Activated T-cell treated with anti-CD3 and anti-CD28 coated beads, Interleukin-2, amount 50 U/mL, for 4 hours (primary cell): ENCODE measurements at regions not wholly inside any gene's neighbourhood (a gene's known extent, or its start where the extent isn't known, plus 50 kb on each side); places are given as distances from the start of the nearest gene placed in this dataset.
A peak's percentile ranks its signal among the peaks of the same experiment; 100 is the strongest.

Source experiments
- ATAC-seq, 2 donors: fragments of 200-7000 bp; cut with Tn5 transposase; one replicate each; pipeline ENCODE4 v1.10.0; 2021
- DNase-seq: peaks from one replicate; pipeline ENCODE4 v3.0.0-alpha.2; 2020
- H3K27me3 Mint-ChIP-seq: one replicate; pipeline ENCODE4 v1.8.0; 2021; ENCODE audit warnings: low read depth, mixed read lengths
- H3K36me3 Mint-ChIP-seq: one replicate; pipeline ENCODE4 v1.8.0; 2022; ENCODE audit warnings: mixed read lengths; ENCODE audit not compliant: insufficient read depth
- H3K4me1 Mint-ChIP-seq: one replicate; pipeline ENCODE4 v1.8.0; 2021; ENCODE audit warnings: low read depth, mixed read lengths
- H3K4me3 Mint-ChIP-seq: one replicate; pipeline ENCODE4 v1.8.0; 2021; ENCODE audit warnings: mild to moderate bottlenecking, moderate library complexity, mixed read lengths
- H3K9me3 Mint-ChIP-seq: one replicate; pipeline ENCODE4 v1.8.0; 2021; ENCODE audit warnings: mixed read lengths

DNA sequence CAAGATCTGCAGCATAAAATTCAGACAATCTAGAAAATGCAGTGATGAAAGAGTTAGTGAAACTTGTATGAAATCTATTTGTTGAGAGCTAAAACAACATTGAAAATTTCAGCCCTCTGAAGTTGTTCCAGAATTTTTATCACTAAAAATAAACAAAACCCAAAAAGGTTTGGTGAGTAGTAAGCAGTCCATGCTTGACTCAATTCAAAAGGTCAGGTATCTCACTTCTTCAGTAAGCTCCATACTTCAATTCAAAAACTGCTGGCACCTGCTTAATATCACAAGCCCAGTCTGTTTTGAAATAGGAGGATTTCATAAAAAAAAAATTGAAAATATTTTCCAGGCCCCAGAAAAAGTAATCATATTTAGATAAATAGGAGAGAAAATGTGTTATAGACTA is 894.4 kb downstream of the SLITRK5 start:
- Mint-ChIP-seq H3K36me3 (no peaks in the 10 kb centered on the region), H3K4me3 (no peak overlapping the region), H3K27me3 (no peaks in the 10 kb centered on the region), H3K9me3 (peaks cover 5% of the 10 kb centered on the region), H3K4me1 (no peaks in the 10 kb centered on the region)
- ATAC-seq: no peak
- no peak for DNase-seq

DNA sequence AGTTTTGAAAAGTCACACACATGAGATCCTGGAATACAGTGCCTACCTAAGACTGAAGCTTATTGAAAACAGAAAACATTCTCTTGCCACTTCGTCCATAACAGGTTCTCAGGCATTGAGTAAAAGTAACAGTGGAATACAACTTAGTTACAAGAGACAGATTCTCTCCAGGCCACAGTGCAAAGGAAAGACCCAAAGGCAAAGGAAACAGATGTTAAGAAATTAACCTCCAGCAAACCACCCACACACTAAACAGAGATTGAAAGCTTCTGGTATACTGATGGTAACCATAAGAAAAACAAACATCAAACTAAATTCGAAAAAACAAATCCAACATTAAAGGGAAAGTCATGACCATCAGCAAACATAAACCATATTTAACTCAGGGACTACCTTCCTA is 914.7 kb downstream of the SLITRK5 start:
- ATAC-seq (no peak), DNase-seq (no peak)
- Mint-ChIP-seq H3K4me3 (no peak overlapping the region), H3K36me3 (no peaks in the 10 kb centered on the region), H3K4me1 (no peaks in the 10 kb centered on the region), H3K27me3 (no peaks in the 10 kb centered on the region), H3K9me3 (peaks cover 3% of the 10 kb centered on the region)

DNA sequence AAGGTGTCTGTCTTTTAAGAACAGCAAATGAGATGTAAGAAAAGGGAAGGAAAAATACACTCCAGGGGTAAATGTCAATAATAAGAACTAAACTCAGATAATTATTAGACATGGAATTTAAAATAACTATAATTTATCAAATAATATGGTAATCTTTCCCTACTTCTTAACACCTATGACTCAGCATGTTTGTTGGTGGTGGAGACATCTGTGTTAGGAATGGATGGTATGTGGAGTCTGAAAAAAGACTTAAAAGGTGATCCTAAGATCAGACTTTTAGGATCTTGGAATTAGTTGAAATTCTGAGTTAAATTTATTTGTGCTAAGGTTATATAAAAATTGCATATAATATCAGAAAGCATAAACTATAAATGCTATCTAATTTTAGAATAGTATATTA is 915.1 kb downstream of the SLITRK5 start:
- no peak for ATAC-seq
- H3K27me3 Mint-ChIP-seq: no peaks in the 10 kb centered on the region
- no peaks in the 10 kb centered on the region for H3K36me3 Mint-ChIP-seq
- no peaks in the 10 kb centered on the region for H3K9me3 Mint-ChIP-seq
- no peaks in the 10 kb centered on the region for H3K4me1 Mint-ChIP-seq
- no peak for DNase-seq
- H3K4me3 Mint-ChIP-seq: no peak overlapping the region

DNA sequence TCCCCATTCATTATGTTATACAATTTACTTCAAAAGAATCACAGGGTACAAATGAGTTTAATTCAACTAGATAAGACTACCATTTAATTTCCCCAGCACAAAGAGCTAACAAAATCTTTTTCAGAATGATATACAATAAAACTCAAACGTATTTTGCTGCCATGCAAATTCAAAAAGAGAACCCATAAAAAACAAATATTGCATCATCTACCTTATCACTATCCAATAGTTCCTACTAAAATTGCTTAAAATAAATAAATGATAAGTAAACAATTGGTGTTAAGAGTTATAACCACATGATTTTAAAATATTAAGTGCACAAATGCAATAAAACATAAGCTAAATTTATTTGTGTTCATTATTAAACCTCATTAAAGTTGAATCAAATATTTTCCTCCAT is 919.4 kb downstream of the SLITRK5 start:
- H3K4me1 Mint-ChIP-seq: no peaks in the 10 kb centered on the region
- ATAC-seq: no peak
- H3K36me3 Mint-ChIP-seq: no peaks in the 10 kb centered on the region
- no peak for DNase-seq
- no peaks in the 10 kb centered on the region for H3K27me3 Mint-ChIP-seq
- no peak overlapping the region for H3K4me3 Mint-ChIP-seq
- H3K9me3 Mint-ChIP-seq: peaks cover 11% of the 10 kb centered on the region

DNA sequence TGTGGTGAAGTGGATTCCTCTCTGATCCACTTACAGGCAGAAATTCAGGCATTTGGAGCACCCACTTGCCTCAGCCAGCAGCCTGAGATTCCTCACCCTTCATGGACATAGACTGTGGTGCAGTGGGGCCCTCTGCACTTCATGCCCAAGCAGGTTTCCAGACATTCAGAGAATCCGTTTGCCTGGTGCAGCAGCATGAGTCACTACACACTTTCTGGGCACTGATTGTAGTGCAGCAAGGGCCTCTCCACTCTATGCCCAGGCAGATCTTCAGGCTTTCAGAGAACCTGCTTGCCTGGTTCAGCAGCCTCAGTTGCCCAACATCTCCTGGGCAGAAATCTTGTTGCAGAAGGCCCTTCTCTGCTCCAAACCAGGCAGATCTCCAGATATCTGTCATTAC is 920.9 kb downstream of the SLITRK5 start:
- DNase-seq (no peak), ATAC-seq (no peak)
- Mint-ChIP-seq H3K4me3 (no peak overlapping the region), H3K36me3 (no peaks in the 10 kb centered on the region), H3K9me3 (peaks cover 11% of the 10 kb centered on the region), H3K27me3 (no peaks in the 10 kb centered on the region), H3K4me1 (no peaks in the 10 kb centered on the region)

DNA sequence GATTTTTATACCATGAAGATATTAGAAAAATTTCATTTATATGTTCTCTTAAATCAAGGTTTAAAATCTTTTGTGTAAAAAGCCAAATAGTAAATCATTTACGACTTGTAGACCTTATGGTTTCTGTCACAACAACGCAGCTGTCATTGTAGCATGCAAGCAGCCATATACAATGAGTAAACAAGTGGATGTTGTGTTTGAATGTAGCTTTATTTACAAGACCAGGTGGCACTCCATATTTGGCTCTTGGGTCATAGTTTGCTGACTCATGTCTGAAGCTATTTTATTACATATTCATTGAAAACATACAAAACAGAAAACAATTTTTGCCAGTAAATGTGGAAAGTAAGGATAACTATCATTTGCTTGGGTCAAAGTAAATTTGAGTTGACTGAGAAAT is 930.8 kb downstream of the SLITRK5 start:
- no peak overlapping the region for H3K4me3 Mint-ChIP-seq
- H3K9me3 Mint-ChIP-seq: peaks cover 3% of the 10 kb centered on the region
- DNase-seq (no peak), ATAC-seq (no peak)
- H3K4me1 Mint-ChIP-seq: no peaks in the 10 kb centered on the region
- H3K36me3 Mint-ChIP-seq: no peaks in the 10 kb centered on the region
- H3K27me3 Mint-ChIP-seq: no peaks in the 10 kb centered on the region

DNA sequence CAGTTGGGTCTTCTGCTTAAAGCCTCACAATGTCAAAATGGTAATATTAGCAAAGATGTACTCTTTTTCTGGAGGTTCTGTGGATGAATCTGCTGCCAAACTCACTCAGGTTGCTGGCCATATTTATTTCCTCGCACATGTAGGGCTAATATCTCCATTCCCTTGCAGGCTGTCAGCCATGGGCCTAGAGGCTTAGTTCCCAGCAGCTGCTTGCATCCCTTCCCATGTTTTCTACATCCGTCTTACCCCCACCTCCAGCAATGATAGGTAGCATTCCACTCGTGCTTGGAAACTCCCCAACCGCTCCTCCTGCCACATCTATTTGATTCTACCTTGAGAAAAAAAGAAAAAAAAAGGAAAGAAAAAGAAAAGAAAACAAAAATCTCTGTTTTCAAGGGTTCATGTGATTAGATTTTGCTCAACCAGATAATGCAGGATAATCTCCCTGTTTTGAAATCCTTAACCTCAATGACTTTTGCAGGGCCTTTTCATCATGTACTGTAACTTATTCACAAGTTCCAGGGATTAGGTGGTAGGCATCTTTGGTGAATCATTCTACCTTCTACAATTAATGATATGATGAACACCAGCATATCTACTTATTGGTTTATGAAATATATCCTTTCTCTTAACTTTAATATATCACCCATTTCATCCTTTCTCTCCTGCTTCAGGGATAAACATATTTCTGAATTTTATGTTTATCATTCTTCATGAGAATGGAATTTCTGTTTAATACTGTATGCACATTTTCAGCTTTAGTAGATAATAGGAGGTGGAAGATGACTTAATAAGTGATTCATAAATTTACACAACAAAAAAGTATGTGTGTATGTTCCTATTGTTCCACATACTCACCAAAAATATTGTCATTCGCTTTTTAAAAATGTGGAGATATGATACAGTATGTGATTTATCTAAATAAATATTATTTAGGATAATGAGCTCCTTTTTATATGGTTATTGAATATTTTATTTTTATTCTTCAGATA is 931.9 kb downstream of the SLITRK5 start:
- DNase-seq: no peak
- no peaks in the 10 kb centered on the region for H3K4me1 Mint-ChIP-seq
- no peak for ATAC-seq
- peaks cover 3% of the 10 kb centered on the region for H3K9me3 Mint-ChIP-seq
- no peaks in the 10 kb centered on the region for H3K27me3 Mint-ChIP-seq
- no peaks in the 10 kb centered on the region for H3K36me3 Mint-ChIP-seq
- H3K4me3 Mint-ChIP-seq: no peak overlapping the region

DNA sequence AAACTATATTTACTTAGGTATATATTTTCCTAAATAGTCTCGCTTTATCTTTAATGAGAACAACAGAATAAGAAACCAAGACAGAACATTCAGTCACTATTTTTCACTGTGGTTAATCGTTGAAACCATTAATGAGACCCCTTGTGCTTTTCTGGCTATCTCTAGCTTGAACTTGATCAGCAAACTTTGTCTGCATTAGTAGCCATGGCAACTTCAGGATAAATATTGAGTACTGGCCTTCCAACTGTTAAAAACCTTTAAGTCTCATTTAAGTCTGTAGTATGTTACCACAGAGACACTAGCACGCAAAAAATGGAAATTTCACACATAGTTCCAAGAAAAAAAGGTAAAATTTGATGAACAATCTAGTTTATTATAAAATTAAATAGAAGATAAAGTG is 946.0 kb downstream of the SLITRK5 start:
- ATAC-seq (no peak), DNase-seq (no peak)
- peaks cover 12% of the 10 kb centered on the region for H3K9me3 Mint-ChIP-seq
- H3K4me3 Mint-ChIP-seq: no peak overlapping the region
- H3K4me1 Mint-ChIP-seq: peaks cover 4% of the 10 kb centered on the region
- H3K27me3 Mint-ChIP-seq: no peaks in the 10 kb centered on the region
- H3K36me3 Mint-ChIP-seq: no peaks in the 10 kb centered on the region

DNA sequence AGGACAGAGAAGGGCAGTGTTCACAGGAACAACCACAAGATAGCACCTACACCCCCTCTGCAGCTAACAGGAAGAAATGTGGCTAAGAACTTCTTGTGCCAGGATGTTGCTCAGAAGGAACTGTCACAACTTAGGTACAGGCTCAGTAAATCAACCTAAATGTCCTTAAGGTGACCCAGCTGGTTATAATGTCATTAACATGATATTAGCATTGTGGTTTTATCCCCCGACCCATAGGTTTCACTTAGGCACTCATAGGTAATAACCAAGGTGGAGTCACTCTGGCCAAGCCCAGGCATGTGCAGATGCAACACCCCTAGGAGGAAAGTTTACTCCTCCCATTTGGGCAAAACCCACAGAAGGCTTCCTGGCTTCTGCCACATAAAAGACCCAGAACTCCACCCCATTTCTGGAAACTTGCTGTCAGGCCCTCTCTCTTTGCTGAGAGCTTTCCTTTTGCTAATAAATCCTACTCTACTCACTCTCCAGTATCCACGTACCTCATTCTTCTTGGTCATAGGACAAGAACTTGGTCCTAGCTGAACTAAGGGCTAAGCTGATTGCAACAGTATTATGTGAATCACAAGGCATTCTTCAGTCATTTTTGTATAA is 951.3 kb downstream of the SLITRK5 start:
- H3K36me3 Mint-ChIP-seq: no peaks in the 10 kb centered on the region
- peaks cover 5% of the 10 kb centered on the region for H3K4me1 Mint-ChIP-seq
- ATAC-seq (peak; percentile 52 to 69), DNase-seq (peak; percentile 12)
- H3K4me3 Mint-ChIP-seq: no peak overlapping the region
- H3K9me3 Mint-ChIP-seq: peaks cover 19% of the 10 kb centered on the region
- no peaks in the 10 kb centered on the region for H3K27me3 Mint-ChIP-seq

DNA sequence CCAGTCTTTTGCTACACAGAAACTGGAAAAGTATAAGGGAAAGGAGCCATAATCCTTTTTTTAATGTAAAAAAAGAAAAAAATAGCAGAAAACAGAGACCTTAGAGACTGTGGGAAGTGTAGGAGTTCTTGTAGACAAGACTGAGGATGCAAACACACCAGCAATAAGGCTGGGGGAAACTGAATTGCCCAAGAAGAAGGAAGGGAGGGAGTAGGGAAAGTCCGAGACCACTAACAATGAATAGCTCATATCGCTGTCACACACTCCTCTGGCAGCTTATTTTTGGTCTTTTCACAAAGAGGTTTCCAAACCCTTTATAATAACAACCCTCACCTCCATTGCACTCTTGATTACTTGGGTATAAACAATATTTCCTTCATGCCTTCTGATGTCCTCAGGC is 952.0 kb downstream of the SLITRK5 start:
- peaks cover 19% of the 10 kb centered on the region for H3K9me3 Mint-ChIP-seq
- no peak overlapping the region for H3K4me3 Mint-ChIP-seq
- ATAC-seq (peak; percentile 70 to 73), DNase-seq (no peak)
- H3K27me3 Mint-ChIP-seq: no peaks in the 10 kb centered on the region
- H3K36me3 Mint-ChIP-seq: no peaks in the 10 kb centered on the region
- H3K4me1 Mint-ChIP-seq: peaks cover 5% of the 10 kb centered on the region

DNA sequence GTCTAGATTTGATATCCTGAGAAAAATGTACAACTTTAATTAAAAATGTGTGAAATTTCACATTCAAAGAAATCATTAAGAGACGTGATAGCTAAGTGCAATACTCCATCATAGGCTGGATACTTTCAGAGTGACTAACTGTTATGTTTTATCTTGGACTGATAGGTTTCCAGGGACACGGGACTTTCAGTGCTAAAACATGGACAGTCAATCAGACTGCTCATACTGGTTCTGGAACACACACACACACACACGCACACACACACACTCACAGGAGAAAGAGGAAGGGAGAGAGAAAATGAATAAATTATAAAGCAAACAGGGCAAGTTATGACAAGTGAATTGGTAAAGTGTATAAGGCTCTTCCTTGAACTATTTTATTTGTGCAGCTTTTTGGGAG is 955.9 kb downstream of the SLITRK5 start:
- DNase-seq (no peak), ATAC-seq (no peak)
- Mint-ChIP-seq H3K4me1 (peaks cover 2% of the 10 kb centered on the region), H3K36me3 (no peaks in the 10 kb centered on the region), H3K27me3 (no peaks in the 10 kb centered on the region), H3K9me3 (peaks cover 14% of the 10 kb centered on the region), H3K4me3 (no peak overlapping the region)

DNA sequence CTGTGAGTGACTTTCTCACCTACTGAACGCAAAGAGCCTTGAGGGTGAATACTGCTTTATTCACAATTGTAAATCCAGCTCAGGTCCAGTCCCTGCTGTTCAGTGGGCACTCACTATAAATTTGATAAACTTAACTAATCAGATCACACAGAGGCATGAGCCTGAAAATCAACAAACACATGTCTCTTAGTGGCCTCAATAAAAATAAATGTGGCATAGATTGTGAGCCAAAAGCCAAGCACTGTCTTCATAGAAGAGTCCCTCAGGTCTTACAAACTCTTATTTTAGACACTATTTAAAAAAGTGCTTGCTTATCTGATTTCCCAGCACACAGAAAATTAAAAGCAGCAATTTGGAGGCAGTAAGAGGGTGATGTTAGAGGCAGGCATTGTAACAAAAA is 957.7 kb downstream of the SLITRK5 start:
- no peak for DNase-seq
- Mint-ChIP-seq H3K4me1 (no peaks in the 10 kb centered on the region), H3K36me3 (no peaks in the 10 kb centered on the region), H3K9me3 (peaks cover 18% of the 10 kb centered on the region), H3K27me3 (no peaks in the 10 kb centered on the region), H3K4me3 (no peak overlapping the region)
- no peak for ATAC-seq

DNA sequence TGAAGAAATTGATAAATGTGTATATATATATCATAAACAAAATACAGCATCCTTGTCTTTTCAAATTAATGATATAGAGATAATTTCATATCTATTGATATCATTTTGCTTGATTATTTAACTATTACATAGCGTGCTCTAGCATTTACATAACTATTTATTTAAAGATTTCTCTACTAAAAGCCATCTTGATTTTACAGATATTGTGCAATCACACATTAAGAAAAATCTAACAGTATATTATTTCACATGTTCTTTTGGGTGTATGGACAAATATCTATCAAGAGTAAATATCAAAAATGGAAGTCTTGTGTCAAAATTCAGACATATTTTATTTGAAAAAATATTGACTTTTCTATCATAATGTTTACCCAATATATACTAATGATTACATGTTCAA is 966.8 kb downstream of the SLITRK5 start:
- ATAC-seq (no peak), DNase-seq (no peak)
- Mint-ChIP-seq H3K4me1 (no peaks in the 10 kb centered on the region), H3K27me3 (no peaks in the 10 kb centered on the region), H3K36me3 (no peaks in the 10 kb centered on the region), H3K9me3 (peaks cover 3% of the 10 kb centered on the region), H3K4me3 (no peak overlapping the region)

DNA sequence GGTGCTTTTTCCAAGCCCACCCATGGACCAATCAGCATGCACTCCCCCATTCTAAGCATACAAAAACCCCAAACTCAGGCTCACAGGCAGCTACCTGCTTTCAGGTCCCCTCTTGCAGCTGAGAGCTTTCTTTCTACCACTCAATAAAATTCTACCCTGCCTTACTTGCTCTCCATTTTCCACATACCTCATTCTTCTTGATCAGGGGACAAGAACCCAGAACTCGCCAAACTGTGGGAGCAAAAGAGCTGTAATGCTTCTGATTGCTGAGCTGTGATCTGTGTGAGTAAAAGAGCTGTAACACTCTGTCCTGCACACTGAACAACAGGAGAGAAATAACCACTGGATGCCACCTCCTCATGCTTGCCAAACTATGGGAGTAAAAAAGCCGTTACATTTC is 972.1 kb downstream of the SLITRK5 start:
- no peak for DNase-seq
- ATAC-seq: no peak
- H3K36me3 Mint-ChIP-seq: no peaks in the 10 kb centered on the region
- no peaks in the 10 kb centered on the region for H3K27me3 Mint-ChIP-seq
- H3K4me3 Mint-ChIP-seq: no peak overlapping the region
- H3K9me3 Mint-ChIP-seq: peaks cover 16% of the 10 kb centered on the region
- H3K4me1 Mint-ChIP-seq: no peaks in the 10 kb centered on the region
